Astrocyte (in vitro differentiated cells and primary cell): ENCODE measurements at regions not wholly inside any gene's neighbourhood (a gene's known extent, or its start where the extent isn't known, plus 50 kb on each side); places are given as distances from the start of the nearest gene placed in this dataset.

Experiments
- DNase-seq: peaks from one replicate; pipeline ENCODE4 v3.0.0-alpha.2; 2010; ENCODE audit warnings: low read depth
- FAIRE-seq: peaks from 2 replicates; lab custom pipeline; 2011; peaks lifted over from hg19 to GRCh38; lab: Jason Lieb, UNC
- H2AFZ ChIP-seq: 2 replicates; pipeline ENCODE4 v1.6.0; 2012; ENCODE audit warnings: low read depth, low read length, inconsistent platforms
- H3K27ac ChIP-seq: 2 replicates; pipeline ENCODE4 v1.5.1; 2011; ENCODE audit warnings: low read depth, low read length, inconsistent platforms
- H3K27me3 ChIP-seq: 2 replicates; pipeline ENCODE4 v1.6.0; 2011; ENCODE audit warnings: low read length, inconsistent platforms; ENCODE audit not compliant: insufficient read depth
- H3K36me3 ChIP-seq: 2 replicates; pipeline ENCODE4 v1.5.1; 2011; ENCODE audit warnings: low read length, inconsistent platforms; ENCODE audit not compliant: insufficient read depth
- H3K4me1 ChIP-seq: 2 replicates; pipeline ENCODE4 v1.5.1; 2011; ENCODE audit warnings: low read length, inconsistent platforms; ENCODE audit not compliant: insufficient read depth
- H3K4me2 ChIP-seq: 2 replicates; pipeline ENCODE4 v1.6.0; 2012; ENCODE audit warnings: low read length, inconsistent platforms
- H3K4me3 ChIP-seq: 2 replicates; pipeline ENCODE4 v1.5.1; 2011; ENCODE audit warnings: low read depth, mild to moderate bottlenecking, low read length, inconsistent platforms; ENCODE audit not compliant: insufficient read depth
- H3K79me2 ChIP-seq: 2 replicates; pipeline ENCODE4 v1.6.0; 2012; ENCODE audit warnings: mild to moderate bottlenecking, low read length, inconsistent platforms; ENCODE audit not compliant: insufficient read depth
- H3K9ac ChIP-seq: 2 replicates; pipeline ENCODE4 v1.6.0; 2012; ENCODE audit warnings: mild to moderate bottlenecking, low read length, inconsistent platforms
- H3K9me3 ChIP-seq: 2 replicates; pipeline ENCODE4 v1.5.1; 2012; ENCODE audit warnings: low read depth, mild to moderate bottlenecking, low read length, inconsistent platforms; ENCODE audit not compliant: insufficient read depth
- H4K20me1 ChIP-seq: 2 replicates; pipeline ENCODE4 v1.6.0; 2012; ENCODE audit warnings: low read length, inconsistent platforms; ENCODE audit not compliant: insufficient read depth
- H3K27ac Mint-ChIP-seq: one replicate; pipeline ENCODE4 v1.8.0; 2021; ENCODE audit warnings: mild to moderate bottlenecking, mixed read lengths; ENCODE audit not compliant: unreplicated experiment
- H3K27me3 Mint-ChIP-seq: one replicate; pipeline ENCODE4 v1.8.0; 2021; ENCODE audit warnings: low read depth, mixed read lengths; ENCODE audit not compliant: unreplicated experiment
- H3K36me3 Mint-ChIP-seq: one replicate; pipeline ENCODE4 v1.8.0; 2021; ENCODE audit warnings: low read depth, mixed read lengths; ENCODE audit not compliant: unreplicated experiment
- H3K4me1 Mint-ChIP-seq: one replicate; pipeline ENCODE4 v1.8.0; 2021; ENCODE audit warnings: low read depth, mixed read lengths; ENCODE audit not compliant: unreplicated experiment
- H3K4me3 Mint-ChIP-seq: one replicate; pipeline ENCODE4 v1.8.0; 2021; ENCODE audit warnings: mild to moderate bottlenecking, moderate library complexity, mixed read lengths; ENCODE audit not compliant: unreplicated experiment
- H3K9me3 Mint-ChIP-seq: one replicate; pipeline ENCODE4 v1.8.0; 2021; ENCODE audit warnings: mild to moderate bottlenecking, mixed read lengths; ENCODE audit not compliant: unreplicated experiment
- CTCF ChIP-seq: IDR thresholded peaks from 2 replicates; pipeline ENCODE4 v1.5.1; 2011; ENCODE audit warnings: low read depth, mild to moderate bottlenecking, inconsistent platforms, low read length, moderate library complexity; ENCODE audit not compliant: insufficient read depth
- EZH2 ChIP-seq: IDR thresholded peaks from 2 replicates; pipeline ENCODE4 v1.6.1; 2012; ENCODE audit warnings: mild to moderate bottlenecking, low read length, inconsistent platforms; ENCODE audit not compliant: insufficient read depth

DNA sequence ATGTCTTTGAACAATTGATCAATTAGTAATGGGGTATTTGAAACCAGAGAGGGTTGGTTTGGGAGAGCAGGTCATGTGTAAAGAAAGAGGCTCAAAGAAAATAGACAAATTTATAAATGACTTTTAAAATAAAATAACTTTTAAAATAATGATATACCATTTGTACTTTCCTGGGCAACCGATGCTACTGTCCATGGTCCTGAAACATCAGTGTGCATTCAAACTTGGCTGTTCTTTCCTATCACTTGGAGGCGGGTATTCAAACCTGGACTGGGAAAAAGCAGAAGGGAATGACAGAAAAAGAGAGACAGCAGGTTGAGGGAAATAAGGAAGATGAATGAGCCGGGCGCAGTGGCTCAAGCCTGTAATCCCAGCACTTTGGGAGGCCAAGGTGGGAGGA, 1446.4 kb upstream of the WWC1 start:
- no peak overlapping the region for H3K4me3 Mint-ChIP-seq
- H3K36me3 Mint-ChIP-seq: no peaks in the 10 kb centered on the region
- H3K9me3 ChIP-seq: no peaks in the 10 kb centered on the region
- no peaks in the 10 kb centered on the region for H3K27me3 ChIP-seq
- H3K27ac ChIP-seq: no peak overlapping the region
- no peak overlapping the region for H3K27ac Mint-ChIP-seq
- peaks cover 3% of the 10 kb centered on the region for H3K9me3 Mint-ChIP-seq
- DNase-seq (peak; percentile 0), FAIRE-seq (no peak)
- H4K20me1 ChIP-seq: no peaks in the 10 kb centered on the region
- no peak overlapping the region for H2AFZ ChIP-seq
- no peaks in the 10 kb centered on the region for H3K4me1 Mint-ChIP-seq
- no peaks in the 10 kb centered on the region for H3K79me2 ChIP-seq
- peaks cover 8% of the 10 kb centered on the region for H3K27me3 Mint-ChIP-seq
- H3K36me3 ChIP-seq: no peaks in the 10 kb centered on the region
- H3K4me2 ChIP-seq: no peak overlapping the region
- H3K4me3 ChIP-seq: no peak overlapping the region
- H3K4me1 ChIP-seq: no peaks in the 10 kb centered on the region
- H3K9ac ChIP-seq: no peak overlapping the region
- TF ChIP-seq CTCF: no peak
- TF ChIP-seq EZH2: no peak

GRCh38 chr5:166856791-166857190, 1434.7 kb upstream of the WWC1 start:
- no peak overlapping the region for H3K4me3 Mint-ChIP-seq
- no peak overlapping the region for H3K27ac Mint-ChIP-seq
- no peaks in the 10 kb centered on the region for H4K20me1 ChIP-seq
- H3K9ac ChIP-seq: no peak overlapping the region
- H2AFZ ChIP-seq: no peak overlapping the region
- H3K9me3 ChIP-seq: no peaks in the 10 kb centered on the region
- no peak for TF ChIP-seq CTCF
- no peak for TF ChIP-seq EZH2
- no peaks in the 10 kb centered on the region for H3K4me1 ChIP-seq
- H3K9me3 Mint-ChIP-seq: no peaks in the 10 kb centered on the region
- no peaks in the 10 kb centered on the region for H3K36me3 Mint-ChIP-seq
- no peaks in the 10 kb centered on the region for H3K27me3 ChIP-seq
- H3K4me2 ChIP-seq: no peak overlapping the region
- no peak overlapping the region for H3K27ac ChIP-seq
- peaks cover 5% of the 10 kb centered on the region for H3K4me1 Mint-ChIP-seq
- DNase-seq (no peak), FAIRE-seq (no peak)
- H3K27me3 Mint-ChIP-seq: no peaks in the 10 kb centered on the region
- H3K36me3 ChIP-seq: no peaks in the 10 kb centered on the region
- H3K4me3 ChIP-seq: no peak overlapping the region
- H3K79me2 ChIP-seq: no peaks in the 10 kb centered on the region

- Histone ChIP-seq H3K4me3 (no peak overlapping the region), H3K9me3 (no peaks in the 10 kb centered on the region), H3K9ac (no peak overlapping the region), H3K27ac (no peak overlapping the region), H3K4me1 (no peaks in the 10 kb centered on the region), H3K27me3 (no peaks in the 10 kb centered on the region), H3K4me2 (no peak overlapping the region), H3K36me3 (no peaks in the 10 kb centered on the region), H3K79me2 (no peaks in the 10 kb centered on the region), H4K20me1 (no peaks in the 10 kb centered on the region), H2AFZ (no peak overlapping the region)
- TF ChIP-seq CTCF: no peak
- no peak for TF ChIP-seq EZH2
- H3K4me1 Mint-ChIP-seq: peaks cover 5% of the 10 kb centered on the region
- no peak overlapping the region for H3K4me3 Mint-ChIP-seq
- DNase-seq: no peak
- no peaks in the 10 kb centered on the region for H3K27me3 Mint-ChIP-seq
- H3K27ac Mint-ChIP-seq: no peak overlapping the region
- no peak for FAIRE-seq
- H3K36me3 Mint-ChIP-seq: no peaks in the 10 kb centered on the region
- H3K9me3 Mint-ChIP-seq: no peaks in the 10 kb centered on the region
Measured at GRCh38 chr5:166860426-166860825, 1431.0 kb upstream of the WWC1 start.
